GM12892 (cell line): ENCODE measurements at regions not wholly inside any gene's neighbourhood (a gene's known extent, or its start where the extent isn't known, plus 50 kb on each side); places are given as distances from the start of the nearest gene placed in this dataset.

ENCODE experiments used
- POLR2A ChIP-seq: IDR thresholded peaks from 2 replicates; pipeline ENCODE4 v1.6.1; 2011; ENCODE audit warnings: low read depth, low read length, control low read depth
- POLR2AphosphoS5 ChIP-seq: IDR thresholded peaks from 2 replicates; pipeline ENCODE4 v1.6.1; 2011; ENCODE audit warnings: low read depth, low read length, control low read depth
- TAF1 ChIP-seq: IDR thresholded peaks from 2 replicates; pipeline ENCODE4 v1.6.1; 2011; ENCODE audit warnings: low read depth, mild to moderate bottlenecking, control low read depth, low read length, borderline replicate concordance

GRCh38 chr11:113628912-113629311 lies 77.2 kb downstream of the TMPRSS5 start:
- TF ChIP-seq POLR2AphosphoS5 (no peak), POLR2A (no peak), TAF1 (no peak)
